OCI-M1 (cell line): ENCODE measurements at regions not wholly inside any gene's neighbourhood (a gene's known extent, or its start where the extent isn't known, plus 50 kb on each side); places are given as distances from the start of the nearest gene placed in this dataset.
"Not testable (repeated sequence)": the region's sequence is repeated elsewhere in the genome, so short reads cannot be mapped to it uniquely, and the experiment has no call there.

Source experiments
- DNase-seq: peaks from one replicate; lab custom pipeline; 2025; lab: John Stamatoyannopoulos, UW

GRCh38 chr2:142483653-142484052, 352.8 kb upstream of the LRP1B start:
- DNase-seq: no peak

GRCh38 chr2:142478206-142478605, 347.4 kb upstream of the LRP1B start:
- no peak for DNase-seq

GRCh38 chr2:142472382-142472781, 341.6 kb upstream of the LRP1B start:
- DNase-seq: no peak

DNA sequence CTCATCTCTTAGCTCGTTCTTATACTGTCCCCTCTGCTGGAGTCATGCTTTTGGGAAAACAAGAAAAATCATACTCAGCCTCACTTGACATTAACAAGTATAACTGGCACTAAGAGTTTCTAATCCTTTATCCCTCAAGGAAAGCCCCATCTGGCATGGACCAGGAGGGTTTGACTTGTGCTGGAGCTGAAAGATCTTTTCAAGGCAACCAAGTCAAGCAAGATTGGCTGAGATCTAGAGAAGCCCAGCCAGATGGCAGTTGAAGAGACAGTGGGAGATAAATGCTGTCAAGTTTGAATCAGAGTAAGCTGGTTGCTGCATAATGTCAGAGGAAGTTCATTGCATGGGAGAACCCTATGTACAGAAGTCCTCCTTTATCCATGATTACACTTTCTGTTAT, 336.5 kb upstream of the LRP1B start:
- no peak for DNase-seq

GRCh38 chr2:142463047-142463446, 332.2 kb upstream of the LRP1B start:
- DNase-seq: no peak

- no peak for DNase-seq
These were observed 331.5 kb upstream of the LRP1B start for GRCh38 chr2:142462306-142462705.

GRCh38 chr2:142445551-142446072, 314.8 kb upstream of the LRP1B start:
- no peak for DNase-seq

DNA sequence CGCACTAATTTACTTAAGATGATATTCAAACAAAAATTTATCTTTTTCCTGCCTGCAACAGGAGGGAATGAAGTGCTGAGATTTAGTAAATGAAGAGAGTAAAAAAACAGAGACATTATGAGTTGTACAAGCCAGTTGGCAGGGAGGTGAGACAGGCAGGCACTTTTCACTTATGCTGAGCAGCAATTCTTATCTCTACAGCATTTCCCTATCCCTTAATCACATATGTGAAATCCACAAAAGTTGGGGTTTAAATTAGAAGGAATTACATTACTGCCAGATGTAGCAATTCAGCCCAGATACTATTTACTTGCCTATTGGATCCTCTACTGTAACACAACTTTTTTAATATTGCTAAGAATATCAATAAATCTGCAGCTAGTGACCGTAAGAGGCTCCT, 314.2 kb upstream of the LRP1B start:
- DNase-seq: no peak

DNA sequence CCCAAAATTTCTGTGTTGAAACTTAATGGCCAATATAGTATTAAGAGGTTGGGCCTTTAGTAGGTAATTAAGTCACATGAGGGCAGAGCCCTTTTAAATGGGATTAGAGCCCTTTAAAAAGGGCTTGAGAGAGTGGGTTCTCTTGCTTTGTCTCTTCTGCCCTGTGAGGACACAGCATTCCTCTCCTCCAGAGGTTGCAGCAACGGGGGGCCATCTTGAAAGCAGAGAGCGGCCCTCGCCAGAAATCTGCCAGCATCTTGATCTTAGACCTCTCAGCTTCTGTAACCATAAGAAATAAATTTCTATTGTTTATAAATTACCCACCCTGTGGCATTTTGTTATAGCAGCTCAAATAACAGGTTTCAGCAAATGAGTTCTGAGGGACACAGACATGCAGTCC, 305.0 kb upstream of the LRP1B start:
- no peak for DNase-seq

GRCh38 chr2:142426064-142426463, 295.2 kb upstream of the LRP1B start:
- DNase-seq: no peak

DNA sequence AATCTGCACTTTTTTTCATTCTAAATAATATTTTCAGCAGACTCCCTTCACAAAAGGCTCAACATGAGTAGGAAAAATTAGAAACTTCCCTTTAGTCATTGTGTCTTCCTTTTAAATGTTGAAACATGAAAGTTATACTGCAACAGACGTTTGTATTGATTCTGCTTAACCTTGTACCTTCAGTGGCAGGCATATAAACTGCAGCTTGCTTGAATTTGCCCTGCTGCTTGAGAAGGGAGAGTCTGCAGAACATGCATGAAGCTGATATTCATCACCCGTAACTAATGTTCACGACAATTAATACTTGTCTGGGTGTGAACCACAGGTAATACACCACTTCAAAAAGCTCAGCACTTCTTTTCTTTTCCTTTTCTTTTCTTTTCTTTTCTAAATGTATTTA, 294.7 kb upstream of the LRP1B start:
- DNase-seq: peak; percentile 32

GRCh38 chr2:142423603-142424002, 292.8 kb upstream of the LRP1B start:
- DNase-seq: no peak

- DNase-seq: no peak
These were observed 292.0 kb upstream of the LRP1B start for GRCh38 chr2:142422769-142423168.

- no peak for DNase-seq
These were observed 291.2 kb upstream of the LRP1B start for GRCh38 chr2:142422041-142422440.

GRCh38 chr2:142418699-142419098, 287.9 kb upstream of the LRP1B start:
- not testable (repeated sequence) for DNase-seq

DNA sequence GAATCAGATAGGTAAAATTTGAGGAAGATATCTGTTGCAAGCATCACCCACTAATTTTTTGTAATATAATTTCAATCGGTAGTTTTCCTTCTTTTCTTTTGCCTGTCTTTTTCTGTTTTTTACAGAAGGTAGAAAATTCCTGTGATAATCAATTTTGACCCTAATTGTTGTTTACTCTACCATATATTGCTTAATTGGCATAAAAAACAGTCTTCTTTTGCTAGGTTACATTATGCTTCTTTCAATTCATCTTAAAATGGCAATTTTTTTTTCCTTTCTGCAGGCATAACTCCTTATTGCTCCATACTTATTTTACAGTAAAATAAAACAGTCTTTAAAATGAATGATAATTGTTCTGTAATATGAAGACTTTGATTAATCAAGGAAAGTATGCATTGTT, 286.2 kb upstream of the LRP1B start:
- DNase-seq: no peak

DNA sequence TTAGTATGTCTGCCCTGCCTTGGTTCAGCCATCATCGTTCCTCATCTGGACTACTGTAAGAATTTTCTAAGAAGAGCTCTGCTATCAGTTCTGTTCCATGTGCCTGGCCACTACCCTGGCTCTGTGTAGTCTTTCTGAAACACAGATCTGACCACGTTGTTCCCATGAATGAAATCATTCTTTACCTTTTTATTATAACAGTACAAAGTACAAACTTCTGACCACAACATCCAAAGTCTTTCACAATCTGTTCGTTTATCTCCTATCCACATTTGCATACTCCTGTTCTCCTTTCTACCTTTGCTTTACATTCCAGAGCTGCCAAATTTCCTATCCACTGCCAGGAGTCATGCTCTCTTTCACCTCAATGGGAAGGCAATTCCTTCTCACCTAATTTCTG, 284.6 kb upstream of the LRP1B start:
- DNase-seq: peak; percentile 50

DNA sequence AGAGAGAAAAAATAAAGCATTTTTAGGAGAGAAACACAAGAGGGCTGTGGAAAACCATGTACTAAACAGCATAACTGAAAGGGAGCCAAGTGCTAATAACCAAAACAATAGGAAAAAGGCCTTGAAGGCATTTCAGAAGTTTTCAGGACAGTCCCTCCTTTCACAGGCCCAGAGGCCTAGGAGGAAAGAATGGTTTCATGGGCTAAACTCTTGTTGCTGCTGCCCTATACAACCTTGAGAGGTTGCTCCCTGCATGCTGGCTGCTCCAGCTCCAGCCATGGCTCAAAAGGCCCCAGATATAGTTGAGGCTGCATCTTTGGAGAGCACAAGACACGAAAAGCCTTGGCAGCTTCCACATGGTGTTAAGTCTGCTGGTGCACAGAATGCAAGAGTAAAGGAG, 267.4 kb upstream of the LRP1B start:
- DNase-seq: no peak

GRCh38 chr2:142395291-142395690, 264.5 kb upstream of the LRP1B start:
- DNase-seq: peak; percentile 44

DNA sequence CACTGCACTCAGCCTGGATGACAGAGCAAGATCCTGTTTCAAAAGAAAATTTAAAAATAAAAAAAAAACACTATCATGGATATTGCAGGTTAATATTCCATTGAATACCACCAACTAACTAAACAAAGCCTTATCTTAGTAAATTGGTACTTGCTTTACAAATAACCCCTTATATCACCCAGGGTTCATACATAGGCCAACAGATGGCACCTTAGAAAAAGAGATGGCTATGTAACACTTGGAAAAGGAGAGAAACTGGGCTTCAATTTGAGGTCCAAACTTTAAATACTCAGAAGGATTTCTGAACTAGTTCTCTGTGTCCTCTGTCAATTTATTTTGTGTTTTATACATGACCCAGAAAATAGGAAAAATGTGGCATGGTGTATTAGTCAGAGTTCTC, 249.6 kb upstream of the LRP1B start:
- DNase-seq: no peak

DNA sequence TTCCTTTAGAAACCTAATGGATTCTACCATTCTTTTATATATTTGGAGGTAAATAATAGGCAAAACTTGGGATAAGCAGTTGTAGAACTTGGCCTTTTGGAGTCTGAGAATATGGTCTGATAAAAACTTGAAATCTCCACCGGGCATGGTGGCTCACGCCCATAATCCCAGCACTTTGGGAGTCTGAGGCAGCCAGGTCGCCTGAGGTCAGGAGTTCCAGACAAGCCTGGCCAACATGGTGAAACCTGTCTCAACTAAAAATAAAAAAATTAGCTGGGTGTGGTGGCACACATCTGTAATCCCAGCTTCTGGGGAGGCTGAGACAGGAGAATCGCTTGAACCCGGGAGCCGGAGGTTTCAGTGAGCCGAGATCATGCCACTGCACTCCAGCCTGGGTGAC, 231.3 kb upstream of the LRP1B start:
- DNase-seq: not testable (repeated sequence)

- no peak for DNase-seq
These were observed 216.9 kb upstream of the LRP1B start for GRCh38 chr2:142347751-142348150.

GRCh38 chr2:142339261-142339660, 208.4 kb upstream of the LRP1B start:
- DNase-seq: no peak

- no peak for DNase-seq
These were observed 201.4 kb upstream of the LRP1B start for GRCh38 chr2:142332196-142332595.

DNA sequence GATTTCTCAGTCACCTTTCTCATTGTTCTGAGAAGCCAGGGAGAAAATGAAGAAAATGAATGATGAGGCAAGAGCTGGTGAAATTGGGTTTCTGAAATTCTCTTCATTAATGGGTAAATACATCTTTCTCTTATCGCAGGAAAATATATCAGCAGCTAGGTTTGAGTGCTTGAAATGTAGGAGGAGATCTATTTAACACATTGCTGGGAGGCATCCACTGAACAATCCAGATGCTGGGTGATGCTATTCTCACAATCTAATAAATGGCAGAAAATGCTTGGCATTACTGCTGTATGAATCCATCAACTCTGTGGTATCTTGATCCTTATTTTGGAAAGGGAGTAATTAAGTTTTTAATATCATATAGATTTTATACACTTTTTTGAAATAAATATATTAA, 199.6 kb upstream of the LRP1B start:
- DNase-seq: no peak
